SK-N-SH (cell line): ENCODE measurements at regions not wholly inside any gene's neighbourhood (a gene's known extent, or its start where the extent isn't known, plus 50 kb on each side); places are given as distances from the start of the nearest gene placed in this dataset.

Source experiments
- CTCF ChIA-PET: fragments of 300-600, 350-600 bp; formaldehyde crosslinking; extraction: SDS; loops from one replicate; lab custom pipeline; 2021; lab: Yijun Ruan, JAX
- POLR2A ChIA-PET: fragments of 350-600 bp; sonication (Branson Sonifier 250); formaldehyde crosslinking; extraction: SDS; loops from one replicate; lab custom pipeline; 2020; ENCODE audit warnings: antibody characterized with exemption, inconsistent platforms; lab: Yijun Ruan, JAX
- DNase-seq: peaks from one replicate; pipeline ENCODE4 v3.0.0; 2012
- H2AFZ ChIP-seq: fragments of 200-600 bp; sonication (generic); 2 replicates; pipeline ENCODE4 v1.8.1; 2016; ENCODE audit warnings: antibody characterized with exemption, mild to moderate bottlenecking, low read depth
- H3F3A ChIP-seq: fragments of 200-600 bp; sonication (generic); replicated peaks from 2 replicates; pipeline ENCODE3; 2016; ENCODE audit warnings: antibody characterized with exemption, mild to moderate bottlenecking; ENCODE audit not compliant: insufficient read depth
- H3K27ac ChIP-seq, 2 experiments: fragments of 200-500 bp in 1 of 2; fragments of 200-600 bp in 1 of 2; sonication (Bioruptor generic) in 1 of 2; sonication (generic), shearing (Covaris generic) in 1 of 2; 2 replicates each; pipeline versions ENCODE4 v1.5.1 to v1.6.1; 2014 to 2016; ENCODE audit warnings: low read depth in 2 of 2, inconsistent platforms in 1 of 2, low read length in 1 of 2, mild to moderate bottlenecking in 1 of 2, mixed read lengths in 1 of 2
- H3K27me3 ChIP-seq: fragments of 200-600 bp; sonication (generic), shearing (Covaris generic); 2 replicates; pipeline ENCODE4 v1.6.1; 2016; ENCODE audit warnings: mixed run types; ENCODE audit not compliant: insufficient read depth
- H3K36me3 ChIP-seq, 2 experiments: fragments of 200-500 bp in 1 of 2; fragments of 200-600 bp in 1 of 2; sonication (Bioruptor generic) in 1 of 2; sonication (generic) in 1 of 2; replicated peaks in 1 of 2; 2 replicates each; pipeline versions ENCODE3 to v1.5.1; 2014 to 2016; ENCODE audit warnings: low read length in 1 of 2, mild to moderate bottlenecking in 1 of 2; ENCODE audit not compliant: insufficient read depth in 2 of 2, control insufficient read depth in 1 of 2
- H3K4me1 ChIP-seq, 2 experiments: fragments of 200-500 bp in 1 of 2; fragments of 200-600 bp in 1 of 2; sonication (Bioruptor generic) in 1 of 2; sonication (generic), shearing (Covaris generic) in 1 of 2; 2 replicates each; pipeline versions ENCODE4 v1.5.1 to v1.6.1; 2014 to 2016; ENCODE audit warnings: low read depth in 1 of 2, low read length in 1 of 2, mixed run types in 1 of 2; ENCODE audit not compliant: insufficient read depth in 2 of 2, control insufficient read depth in 1 of 2
- H3K4me2 ChIP-seq: fragments of 200-600 bp; sonication (generic), shearing (Covaris generic); 2 replicates; pipeline ENCODE4 v1.6.1; 2017; ENCODE audit warnings: mixed run types
- H3K4me3 ChIP-seq, 2 experiments: fragments of 200-500 bp in 1 of 2; fragments of 200-600 bp in 1 of 2; sonication (Bioruptor generic) in 1 of 2; sonication (generic), shearing (Covaris generic) in 1 of 2; 2 replicates each; pipeline versions ENCODE4 v1.5.1 to v1.8.1; 2014 to 2016; ENCODE audit warnings: low read depth in 2 of 2, inconsistent platforms in 1 of 2, low read length in 1 of 2, mild to moderate bottlenecking in 1 of 2, mixed read lengths in 1 of 2, moderate library complexity in 1 of 2
- H3K79me2 ChIP-seq: fragments of 200-600 bp; sonication (generic); 2 replicates; pipeline ENCODE4 v1.8.1; 2017; ENCODE audit warnings: mild to moderate bottlenecking; ENCODE audit not compliant: insufficient read depth
- H3K9ac ChIP-seq: fragments of 200-600 bp; sonication (generic); 2 replicates; pipeline ENCODE4 v1.6.1; 2017; ENCODE audit warnings: mixed run types
- H3K9me2 ChIP-seq: fragments of 200-600 bp; sonication (generic); 2 replicates; pipeline ENCODE4 v1.6.1; 2017; ENCODE audit warnings: mixed run types
- H3K9me3 ChIP-seq: fragments of 200-600 bp; sonication (generic); 2 replicates; pipeline ENCODE4 v1.6.1; 2017; ENCODE audit warnings: mixed run types, mild to moderate bottlenecking, moderate library complexity
- H4K20me1 ChIP-seq: fragments of 200-600 bp; sonication (generic); 2 replicates; pipeline ENCODE4 v1.6.1; 2017; ENCODE audit warnings: mild to moderate bottlenecking, mixed run types; ENCODE audit not compliant: insufficient read depth
- CHD2 ChIP-seq: fragments of 150-350 bp; IDR thresholded peaks from 2 replicates; pipeline ENCODE4 v1.6.1; 2018; ENCODE audit warnings: low read length; ENCODE audit not compliant: partially characterized antibody
- ELF1 ChIP-seq: IDR thresholded peaks from 2 replicates; pipeline ENCODE4 v1.4.0; 2012
- EZH2phosphoT487 ChIP-seq: fragments of 200-600 bp; sonication (generic); IDR thresholded peaks from 2 replicates; pipeline ENCODE4 v1.6.1; 2017; ENCODE audit warnings: low read depth, mixed run types, mild to moderate bottlenecking, antibody characterized with exemption, moderate library complexity, borderline replicate concordance
- FOSL2 ChIP-seq: IDR thresholded peaks from 2 replicates; pipeline ENCODE4 v1.4.0; 2012; ENCODE audit warnings: low read depth, mild to moderate bottlenecking, moderate library complexity, borderline replicate concordance
- FOXJ3 ChIP-seq: sonication (generic); formaldehyde crosslinking; IDR thresholded peaks from 2 replicates; pipeline ENCODE4 v1.5.1; 2020; ENCODE audit warnings: mild to moderate bottlenecking, missing genetic modification reagents
- FOXM1 ChIP-seq: IDR thresholded peaks from 2 replicates; pipeline ENCODE4 v1.4.0; 2012; ENCODE audit warnings: low read depth, mild to moderate bottlenecking
- GABPA ChIP-seq: IDR thresholded peaks from 2 replicates; pipeline ENCODE4 v1.4.0; 2012; ENCODE audit warnings: low read depth, mild to moderate bottlenecking
- MEF2A ChIP-seq: IDR thresholded peaks from 2 replicates; pipeline ENCODE4 v1.4.0; 2012; ENCODE audit warnings: low read depth, borderline replicate concordance
- NRF1 ChIP-seq: IDR thresholded peaks from 2 replicates; pipeline ENCODE4 v1.6.1; 2012; ENCODE audit warnings: low read depth, mild to moderate bottlenecking, low read length
- POLR2AphosphoS5 ChIP-seq: IDR thresholded peaks from 2 replicates; pipeline ENCODE4 v1.6.1; 2012; ENCODE audit warnings: low read depth, low read length
- RFX5 ChIP-seq: IDR thresholded peaks from 2 replicates; pipeline ENCODE4 v1.6.1; 2012; ENCODE audit warnings: mild to moderate bottlenecking, improper control_type of control experiment, low read length
- RXRA ChIP-seq: IDR thresholded peaks from 2 replicates; pipeline ENCODE4 v1.4.0; 2012; ENCODE audit warnings: low read depth, mild to moderate bottlenecking, borderline replicate concordance
- TEAD4 ChIP-seq: IDR thresholded peaks from 2 replicates; pipeline ENCODE4 v1.4.0; 2012; ENCODE audit warnings: mild to moderate bottlenecking, borderline replicate concordance; ENCODE audit not compliant: insufficient read depth
- WGBS: methylation state at CpG from one replicate; pipeline ENCODE4 v1.1.6; 2017; ENCODE audit warnings: low lambda C conversion rate; 5-methylcytosine and 5-hydroxymethylcytosine counted together
- TF ChIP-seq, protein P1 (sequence below): fragments of 200-600 bp; sonication (generic); IDR thresholded peaks from 2 replicates; pipeline ENCODE4 v1.6.1; 2017; ENCODE audit warnings: antibody characterized with exemption, mild to moderate bottlenecking, moderate library complexity
- TF ChIP-seq, protein P2 (sequence below): IDR thresholded peaks from 2 replicates; pipeline ENCODE4 v1.4.0; 2012; ENCODE audit warnings: low read depth
- TF ChIP-seq, protein P3 (sequence below): fragments of 150-350 bp; IDR thresholded peaks from 2 replicates; pipeline ENCODE4 v1.6.1; 2016; ENCODE audit warnings: mild to moderate bottlenecking, low read depth, low read length
- TF ChIP-seq, protein P4 (sequence below): IDR thresholded peaks from 2 replicates; pipeline ENCODE4 v1.4.0; 2012; ENCODE audit warnings: low read depth, borderline replicate concordance
- TF ChIP-seq, protein P5 (sequence below): IDR thresholded peaks from 2 replicates; pipeline ENCODE4 v1.4.0; 2012; ENCODE audit warnings: low read depth, borderline replicate concordance

DNA sequence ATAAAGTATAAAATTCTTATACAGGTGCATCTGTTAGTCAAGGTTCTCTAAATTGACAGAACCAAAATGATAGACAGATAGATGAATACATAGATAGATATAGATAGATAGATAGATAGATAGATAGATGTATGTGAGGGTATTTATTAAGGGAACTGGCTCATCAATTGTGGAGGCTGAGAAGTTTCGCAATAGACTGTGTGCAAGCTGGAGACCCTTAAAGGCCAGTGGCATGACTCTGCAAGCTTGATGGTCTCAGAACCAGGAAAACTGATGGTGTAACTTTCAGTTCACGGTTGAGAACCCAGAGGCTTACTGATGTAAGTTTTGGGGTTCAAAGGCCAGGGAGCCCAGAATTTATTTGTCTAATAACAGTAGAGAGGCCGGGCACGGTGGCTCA is 1123.7 kb upstream of the CADM2 start:
- no peak for DNase-seq
- ChIA-PET POLR2A (no interaction called here), CTCF (no interaction called here)
- H3K27ac ChIP-seq = no peak overlapping the region
- H3K4me2 ChIP-seq = no peak overlapping the region
- H2AFZ ChIP-seq = no peak overlapping the region
- H3K4me1 ChIP-seq = no peaks in the 10 kb centered on the region
- no peaks in the 10 kb centered on the region for H4K20me1 ChIP-seq
- H3K36me3 ChIP-seq = no peaks in the 10 kb centered on the region
- H3K79me2 ChIP-seq = no peaks in the 10 kb centered on the region
- no peaks in the 10 kb centered on the region for H3K9me2 ChIP-seq
- H3K4me3 ChIP-seq = no peak overlapping the region
- no peaks in the 10 kb centered on the region for H3K9me3 ChIP-seq
- H3K27me3 ChIP-seq = no peaks in the 10 kb centered on the region
- 27% methylated on average over 4 of the region's 4 CpGs for WGBS
- TF ChIP-seq, protein P1, sequence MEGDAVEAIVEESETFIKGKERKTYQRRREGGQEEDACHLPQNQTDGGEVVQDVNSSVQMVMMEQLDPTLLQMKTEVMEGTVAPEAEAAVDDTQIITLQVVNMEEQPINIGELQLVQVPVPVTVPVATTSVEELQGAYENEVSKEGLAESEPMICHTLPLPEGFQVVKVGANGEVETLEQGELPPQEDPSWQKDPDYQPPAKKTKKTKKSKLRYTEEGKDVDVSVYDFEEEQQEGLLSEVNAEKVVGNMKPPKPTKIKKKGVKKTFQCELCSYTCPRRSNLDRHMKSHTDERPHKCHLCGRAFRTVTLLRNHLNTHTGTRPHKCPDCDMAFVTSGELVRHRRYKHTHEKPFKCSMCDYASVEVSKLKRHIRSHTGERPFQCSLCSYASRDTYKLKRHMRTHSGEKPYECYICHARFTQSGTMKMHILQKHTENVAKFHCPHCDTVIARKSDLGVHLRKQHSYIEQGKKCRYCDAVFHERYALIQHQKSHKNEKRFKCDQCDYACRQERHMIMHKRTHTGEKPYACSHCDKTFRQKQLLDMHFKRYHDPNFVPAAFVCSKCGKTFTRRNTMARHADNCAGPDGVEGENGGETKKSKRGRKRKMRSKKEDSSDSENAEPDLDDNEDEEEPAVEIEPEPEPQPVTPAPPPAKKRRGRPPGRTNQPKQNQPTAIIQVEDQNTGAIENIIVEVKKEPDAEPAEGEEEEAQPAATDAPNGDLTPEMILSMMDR = no peak
- no peak for TF ChIP-seq NRF1
- no peak for TF ChIP-seq FOXJ3 (CRISPR knock-in tag)
- H3F3A ChIP-seq = no peaks in the 10 kb centered on the region
- no peak overlapping the region for H3K9ac ChIP-seq

DNA sequence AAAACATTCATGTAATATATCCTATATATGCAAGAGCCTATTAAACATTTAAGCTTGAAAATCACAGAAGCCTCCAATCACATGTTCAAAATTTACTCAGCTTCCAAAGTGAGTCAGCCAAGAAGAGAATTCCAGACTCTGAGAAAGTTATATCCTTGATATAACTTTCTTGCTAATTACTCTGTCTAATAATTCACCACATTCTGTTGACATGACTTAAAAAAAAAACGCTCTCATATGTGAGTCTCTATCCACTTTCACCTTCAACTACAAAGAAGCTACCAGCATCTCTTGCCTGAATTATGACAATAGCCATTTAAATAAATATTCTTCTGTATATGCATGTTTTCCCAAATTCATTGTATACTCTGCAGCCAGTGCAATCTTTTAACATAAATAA is 1116.3 kb upstream of the CADM2 start:
- Histone ChIP-seq H3K4me3 (no peak overlapping the region), H3K4me2 (no peak overlapping the region), H3K4me1 (no peaks in the 10 kb centered on the region), H3K9ac (no peak overlapping the region), H3K9me3 (no peaks in the 10 kb centered on the region), H3K27me3 (no peaks in the 10 kb centered on the region), H3K27ac (no peak overlapping the region), H3K9me2 (no peaks in the 10 kb centered on the region), H3K36me3 (no peaks in the 10 kb centered on the region), H4K20me1 (no peaks in the 10 kb centered on the region), H3F3A (no peaks in the 10 kb centered on the region), H2AFZ (no peak overlapping the region), H3K79me2 (no peaks in the 10 kb centered on the region)
- no peak for TF ChIP-seq FOSL2
- TF ChIP-seq CHD2 = no peak
- TF ChIP-seq MEF2A = no peak
- TF ChIP-seq, protein P2, sequence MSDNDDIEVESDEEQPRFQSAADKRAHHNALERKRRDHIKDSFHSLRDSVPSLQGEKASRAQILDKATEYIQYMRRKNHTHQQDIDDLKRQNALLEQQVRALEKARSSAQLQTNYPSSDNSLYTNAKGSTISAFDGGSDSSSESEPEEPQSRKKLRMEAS = no peak
- no peak for TF ChIP-seq RXRA
- TF ChIP-seq, protein P1 = no peak
- TF ChIP-seq FOXJ3 (CRISPR knock-in tag) = no peak
- TF ChIP-seq EZH2phosphoT487 = no peak
- TF ChIP-seq, protein P3, sequence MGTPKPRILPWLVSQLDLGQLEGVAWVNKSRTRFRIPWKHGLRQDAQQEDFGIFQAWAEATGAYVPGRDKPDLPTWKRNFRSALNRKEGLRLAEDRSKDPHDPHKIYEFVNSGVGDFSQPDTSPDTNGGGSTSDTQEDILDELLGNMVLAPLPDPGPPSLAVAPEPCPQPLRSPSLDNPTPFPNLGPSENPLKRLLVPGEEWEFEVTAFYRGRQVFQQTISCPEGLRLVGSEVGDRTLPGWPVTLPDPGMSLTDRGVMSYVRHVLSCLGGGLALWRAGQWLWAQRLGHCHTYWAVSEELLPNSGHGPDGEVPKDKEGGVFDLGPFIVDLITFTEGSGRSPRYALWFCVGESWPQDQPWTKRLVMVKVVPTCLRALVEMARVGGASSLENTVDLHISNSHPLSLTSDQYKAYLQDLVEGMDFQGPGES = no peak
- TF ChIP-seq RFX5 = no peak
- TF ChIP-seq NRF1 = no peak
- no peak for TF ChIP-seq ELF1
- TF ChIP-seq, protein P4, sequence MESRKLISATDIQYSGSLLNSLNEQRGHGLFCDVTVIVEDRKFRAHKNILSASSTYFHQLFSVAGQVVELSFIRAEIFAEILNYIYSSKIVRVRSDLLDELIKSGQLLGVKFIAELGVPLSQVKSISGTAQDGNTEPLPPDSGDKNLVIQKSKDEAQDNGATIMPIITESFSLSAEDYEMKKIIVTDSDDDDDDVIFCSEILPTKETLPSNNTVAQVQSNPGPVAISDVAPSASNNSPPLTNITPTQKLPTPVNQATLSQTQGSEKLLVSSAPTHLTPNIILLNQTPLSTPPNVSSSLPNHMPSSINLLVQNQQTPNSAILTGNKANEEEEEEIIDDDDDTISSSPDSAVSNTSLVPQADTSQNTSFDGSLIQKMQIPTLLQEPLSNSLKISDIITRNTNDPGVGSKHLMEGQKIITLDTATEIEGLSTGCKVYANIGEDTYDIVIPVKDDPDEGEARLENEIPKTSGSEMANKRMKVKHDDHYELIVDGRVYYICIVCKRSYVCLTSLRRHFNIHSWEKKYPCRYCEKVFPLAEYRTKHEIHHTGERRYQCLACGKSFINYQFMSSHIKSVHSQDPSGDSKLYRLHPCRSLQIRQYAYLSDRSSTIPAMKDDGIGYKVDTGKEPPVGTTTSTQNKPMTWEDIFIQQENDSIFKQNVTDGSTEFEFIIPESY = no peak
- TF ChIP-seq, protein P5, sequence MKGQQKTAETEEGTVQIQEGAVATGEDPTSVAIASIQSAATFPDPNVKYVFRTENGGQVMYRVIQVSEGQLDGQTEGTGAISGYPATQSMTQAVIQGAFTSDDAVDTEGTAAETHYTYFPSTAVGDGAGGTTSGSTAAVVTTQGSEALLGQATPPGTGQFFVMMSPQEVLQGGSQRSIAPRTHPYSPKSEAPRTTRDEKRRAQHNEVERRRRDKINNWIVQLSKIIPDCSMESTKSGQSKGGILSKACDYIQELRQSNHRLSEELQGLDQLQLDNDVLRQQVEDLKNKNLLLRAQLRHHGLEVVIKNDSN = no peak
- no peak for TF ChIP-seq GABPA
- no peak for TF ChIP-seq TEAD4
- TF ChIP-seq FOXM1 = no peak
- TF ChIP-seq POLR2AphosphoS5 = no peak
- POLR2A ChIA-PET = no interaction called here
- DNase-seq = no peak
- CTCF ChIA-PET = no interaction called here
- WGBS = 0% methylated on average over 1 of the region's 1 CpG
